Lower leg skin (tissue), 3 donors: ENCODE measurements at regions not wholly inside any gene's neighbourhood (a gene's known extent, or its start where the extent isn't known, plus 50 kb on each side); places are given as distances from the start of the nearest gene placed in this dataset.

Source experiments
- CTCF ChIP-seq, 3 donors: fragments of 450-650 bp; IDR thresholded peaks; one replicate each; pipeline ENCODE4 v1.5.1; 2016; ENCODE audit warnings: antibody characterized with exemption in 3 of 3, mild to moderate bottlenecking in 3 of 3, moderate library complexity in 2 of 3
- POLR2A ChIP-seq, 2 donors: fragments of 450-650 bp; IDR thresholded peaks; one replicate each; pipeline ENCODE4 v1.6.1; 2016 to 2017; ENCODE audit warnings: antibody characterized with exemption in 2 of 2, mild to moderate bottlenecking in 1 of 2, moderate library complexity in 1 of 2

GRCh38 chr5:104942735-104943134 lies 1380.1 kb upstream of the NUDT12 start:
- TF ChIP-seq POLR2A (IDR thresholded peaks at IDR 0.05) = no peak
- no peak for TF ChIP-seq CTCF (IDR thresholded peaks at IDR 0.05)
